GM12878 (cell line): ENCODE measurements at regions not wholly inside any gene's neighbourhood (a gene's known extent, or its start where the extent isn't known, plus 50 kb on each side); places are given as distances from the start of the nearest gene placed in this dataset.

ENCODE experiments used
- BRCA1 ChIP-seq: IDR thresholded peaks from 2 replicates; pipeline ENCODE4 v1.6.1; 2011; ENCODE audit warnings: low read depth, low read length, improper control_type of control experiment
- CTCF ChIP-seq, 3 experiments: IDR thresholded peaks in 2 of 3; conservative IDR thresholded peaks in 1 of 3; 2 replicates each; pipeline ENCODE4 v1.5.1; 2011; ENCODE audit warnings: low read depth in 3 of 3, low read length in 3 of 3, mild to moderate bottlenecking in 3 of 3, control low read depth in 2 of 3, moderate library complexity in 2 of 3, inconsistent platforms in 1 of 3, mixed read lengths in 1 of 3; ENCODE audit not compliant: control insufficient read depth in 2 of 3, insufficient read depth in 1 of 3; ENCODE audit errors: extremely low read depth in 1 of 3
- EP300 ChIP-seq, 2 experiments: fragments of 150-350 bp in 1 of 2; IDR thresholded peaks; 2 replicates each; pipeline ENCODE4 v1.6.1; 2011 to 2012; ENCODE audit warnings: low read depth in 2 of 2, low read length in 2 of 2, borderline replicate concordance in 1 of 2, improper control_type of control experiment in 1 of 2, inconsistent platforms in 1 of 2; ENCODE audit not compliant: control insufficient read depth in 1 of 2
- NFYB ChIP-seq: IDR thresholded peaks from 2 replicates; pipeline ENCODE4 v1.6.1; 2011; ENCODE audit warnings: low read depth, mild to moderate bottlenecking, low read length, improper control_type of control experiment, moderate library complexity; ENCODE audit not compliant: insufficient read depth

DNA sequence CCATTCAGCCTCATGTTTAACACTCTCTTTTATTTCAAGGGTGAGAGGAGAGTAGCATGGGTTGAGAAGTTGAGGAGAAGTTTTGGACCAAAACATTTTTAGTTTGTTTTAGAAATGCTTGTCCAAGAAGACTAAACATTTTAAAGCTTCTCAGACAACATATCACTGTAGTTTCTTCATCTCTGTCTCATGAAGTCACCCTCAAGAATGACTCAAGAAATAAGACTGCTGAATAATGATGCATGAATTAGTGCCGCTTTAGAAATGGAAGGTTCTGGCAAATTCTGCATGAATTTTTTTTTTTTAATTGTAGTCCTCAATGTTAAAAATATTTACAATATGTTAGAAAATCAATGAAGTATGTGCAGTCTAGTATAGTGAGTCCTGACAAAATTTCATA lies 422.7 kb upstream of the ARGLU1 start:
- TF ChIP-seq NFYB (no peak), BRCA1 (no peak), CTCF (IDR thresholded peaks at IDR 0.05 in 2 of 3, conservative IDR thresholded peaks at IDR 0.05 in 1 of 3; ENCODE audit: control insufficient read depth in 2 of 3, extremely low read depth in 1 of 3, insufficient read depth in 1 of 3, low read depth in 3 of 3, low read length in 3 of 3) (no peak), EP300 (IDR thresholded peaks at IDR 0.05; ENCODE audit: borderline replicate concordance in 1 of 2, control insufficient read depth in 1 of 2, low read depth in 2 of 2, low read length in 2 of 2) (no peak)
